ENCODE measurements at regions not wholly inside any gene's neighbourhood (a gene's known extent, or its start where the extent isn't known, plus 50 kb on each side); places are given as distances from the start of the nearest gene placed in this dataset.

GRCh38 chr1:100622966-100623762, 85.2 kb downstream of the GPR88 start:
- H3K27ac ChIP-seq (ENCODE audit: low read depth, low read length), result no peak overlapping the region
- H3K4me3 Mint-ChIP-seq, result no peak overlapping the region
- 71 to 83% methylated on average over 1 to 4 of the region's 5 CpGs for WGBS, 2 experiments (ENCODE audit: insufficient coverage in 1 of 2, insufficient read length in 1 of 2)
- no peaks in the 10 kb centered on the region for H3K4me1 ChIP-seq (ENCODE audit: control insufficient read depth, insufficient read depth, low read length)
- H3K27ac Mint-ChIP-seq, result no peak overlapping the region
- H3K36me3 ChIP-seq (ENCODE audit: control insufficient read depth, insufficient read depth, low read length), result no peaks in the 10 kb centered on the region
- H3K9me3 ChIP-seq (ENCODE audit: control insufficient read depth, low read length), result no peaks in the 10 kb centered on the region
- H3K4me1 Mint-ChIP-seq, result peaks cover 8% of the 10 kb centered on the region
- H3K9me3 Mint-ChIP-seq, result no peaks in the 10 kb centered on the region
- TF ChIP-seq CTCF (conservative IDR thresholded peaks at IDR 0.05), result no peak
- DNase-seq, result no peak
- H3K9ac ChIP-seq (ENCODE audit: extremely low read depth, low read length, poor library complexity, severe bottlenecking), result no peak overlapping the region
- H3K27me3 Mint-ChIP-seq (ENCODE audit: insufficient read depth), result no peaks in the 10 kb centered on the region
- no peak overlapping the region for H3K4me3 ChIP-seq (ENCODE audit: low read length)
- no peaks in the 10 kb centered on the region for H3K27me3 ChIP-seq (ENCODE audit: control insufficient read depth, insufficient read depth, low read length, poor library complexity, severe bottlenecking)
- no peaks in the 10 kb centered on the region for H3K36me3 Mint-ChIP-seq (ENCODE audit: low read depth)

GRCh38 chr1:100624886-100625610, 87.1 kb downstream of the GPR88 start:
- H3K27ac ChIP-seq (ENCODE audit: low read depth, low read length), result no peak overlapping the region
- no peak overlapping the region for H3K4me3 ChIP-seq (ENCODE audit: low read length)
- Mint-ChIP-seq H3K4me3 (no peak overlapping the region), H3K4me1 (peaks cover 8% of the 10 kb centered on the region), H3K27ac (no peak overlapping the region), H3K27me3 (ENCODE audit: insufficient read depth) (no peaks in the 10 kb centered on the region), H3K36me3 (ENCODE audit: low read depth) (no peaks in the 10 kb centered on the region), H3K9me3 (no peaks in the 10 kb centered on the region)
- no peaks in the 10 kb centered on the region for H3K9me3 ChIP-seq (ENCODE audit: control insufficient read depth, low read length)
- TF ChIP-seq CTCF (conservative IDR thresholded peaks at IDR 0.05), result no peak
- H3K27me3 ChIP-seq (ENCODE audit: control insufficient read depth, insufficient read depth, low read length, poor library complexity, severe bottlenecking), result no peaks in the 10 kb centered on the region
- H3K36me3 ChIP-seq (ENCODE audit: control insufficient read depth, insufficient read depth, low read length), result no peaks in the 10 kb centered on the region
- no peaks in the 10 kb centered on the region for H3K4me1 ChIP-seq (ENCODE audit: control insufficient read depth, insufficient read depth, low read length)
- no peak overlapping the region for H3K9ac ChIP-seq (ENCODE audit: extremely low read depth, low read length, poor library complexity, severe bottlenecking)
- DNase-seq, result no peak
- WGBS, 2 experiments (ENCODE audit: insufficient coverage in 1 of 2, insufficient read length in 1 of 2), result 80 to 92% methylated on average over 7 to 9 of the region's 9 CpGs

GRCh38 chr1:100626397-100626796, 88.5 kb downstream of the GPR88 start:
- no peak overlapping the region for H3K27ac Mint-ChIP-seq
- 95 to 100% methylated on average over 3 of the region's 3 CpGs for WGBS, 2 experiments (ENCODE audit: insufficient coverage in 1 of 2, insufficient read length in 1 of 2)

More at GRCh38 chr1:100626397-100626796, 88.5 kb downstream of the GPR88 start:
- no peak overlapping the region for H3K4me3 ChIP-seq (ENCODE audit: low read length)
- Mint-ChIP-seq H3K27me3 (ENCODE audit: insufficient read depth) (no peaks in the 10 kb centered on the region), H3K36me3 (ENCODE audit: low read depth) (no peaks in the 10 kb centered on the region), H3K9me3 (peaks cover 3% of the 10 kb centered on the region), H3K4me3 (no peak overlapping the region), H3K4me1 (peaks cover 8% of the 10 kb centered on the region)
- H3K27ac ChIP-seq (ENCODE audit: low read depth, low read length), result no peak overlapping the region
- no peaks in the 10 kb centered on the region for H3K4me1 ChIP-seq (ENCODE audit: control insufficient read depth, insufficient read depth, low read length)
- no peak for DNase-seq
- no peak overlapping the region for H3K9ac ChIP-seq (ENCODE audit: extremely low read depth, low read length, poor library complexity, severe bottlenecking)
- H3K36me3 ChIP-seq (ENCODE audit: control insufficient read depth, insufficient read depth, low read length), result no peaks in the 10 kb centered on the region
- no peaks in the 10 kb centered on the region for H3K9me3 ChIP-seq (ENCODE audit: control insufficient read depth, low read length)
- no peaks in the 10 kb centered on the region for H3K27me3 ChIP-seq (ENCODE audit: control insufficient read depth, insufficient read depth, low read length, poor library complexity, severe bottlenecking)
- TF ChIP-seq CTCF (conservative IDR thresholded peaks at IDR 0.05), result no peak
